MM.1S (cell line): ENCODE measurements at regions not wholly inside any gene's neighbourhood (a gene's known extent, or its start where the extent isn't known, plus 50 kb on each side); places are given as distances from the start of the nearest gene placed in this dataset.

Experiments
- EZH2phosphoT487 ChIP-seq: fragments of 300-600 bp; sonication (generic); IDR thresholded peaks from 2 replicates; pipeline ENCODE4 v1.6.1; 2018; ENCODE audit warnings: antibody characterized with exemption, low read length
- TF ChIP-seq, protein P1 (sequence below): fragments of 300-600 bp; sonication (generic); IDR thresholded peaks from 2 replicates; pipeline ENCODE4 v1.5.1; 2016; ENCODE audit warnings: antibody characterized with exemption, low read length, mixed read lengths

DNA sequence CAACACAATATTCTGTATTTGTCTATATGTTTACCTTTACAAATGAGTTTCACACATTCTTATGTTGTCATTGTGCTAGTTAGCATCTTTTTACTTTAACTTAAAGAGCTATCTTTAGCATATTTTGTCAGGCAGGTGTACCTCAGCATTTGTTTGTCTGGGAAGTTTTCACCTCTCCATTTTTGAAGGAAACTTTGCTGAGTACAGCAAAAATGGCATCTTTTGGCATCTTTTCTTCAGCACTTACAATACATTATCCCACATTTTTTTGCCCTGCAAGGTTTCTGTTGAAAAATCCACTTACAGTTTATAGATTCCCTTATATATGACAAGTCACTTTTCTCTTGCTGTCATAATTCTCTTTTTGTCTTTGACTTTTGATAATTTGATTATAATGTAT lies 171.3 kb upstream of the XIRP2 start:
- TF ChIP-seq, protein P1, sequence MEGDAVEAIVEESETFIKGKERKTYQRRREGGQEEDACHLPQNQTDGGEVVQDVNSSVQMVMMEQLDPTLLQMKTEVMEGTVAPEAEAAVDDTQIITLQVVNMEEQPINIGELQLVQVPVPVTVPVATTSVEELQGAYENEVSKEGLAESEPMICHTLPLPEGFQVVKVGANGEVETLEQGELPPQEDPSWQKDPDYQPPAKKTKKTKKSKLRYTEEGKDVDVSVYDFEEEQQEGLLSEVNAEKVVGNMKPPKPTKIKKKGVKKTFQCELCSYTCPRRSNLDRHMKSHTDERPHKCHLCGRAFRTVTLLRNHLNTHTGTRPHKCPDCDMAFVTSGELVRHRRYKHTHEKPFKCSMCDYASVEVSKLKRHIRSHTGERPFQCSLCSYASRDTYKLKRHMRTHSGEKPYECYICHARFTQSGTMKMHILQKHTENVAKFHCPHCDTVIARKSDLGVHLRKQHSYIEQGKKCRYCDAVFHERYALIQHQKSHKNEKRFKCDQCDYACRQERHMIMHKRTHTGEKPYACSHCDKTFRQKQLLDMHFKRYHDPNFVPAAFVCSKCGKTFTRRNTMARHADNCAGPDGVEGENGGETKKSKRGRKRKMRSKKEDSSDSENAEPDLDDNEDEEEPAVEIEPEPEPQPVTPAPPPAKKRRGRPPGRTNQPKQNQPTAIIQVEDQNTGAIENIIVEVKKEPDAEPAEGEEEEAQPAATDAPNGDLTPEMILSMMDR, result no peak
- TF ChIP-seq EZH2phosphoT487, result no peak
